H1 (cell line): ENCODE measurements at regions not wholly inside any gene's neighbourhood (a gene's known extent, or its start where the extent isn't known, plus 50 kb on each side); places are given as distances from the start of the nearest gene placed in this dataset.

Source experiments
- HDAC2 ChIP-seq, 2 experiments: fragments of 300-600 bp in 1 of 2; sonication (generic) in 1 of 2; IDR thresholded peaks; 2 replicates each; pipeline ENCODE4 v1.6.1; 2011 to 2012; ENCODE audit warnings: low read depth in 2 of 2, low read length in 2 of 2, mild to moderate bottlenecking in 2 of 2, moderate library complexity in 2 of 2, borderline replicate concordance in 1 of 2, inconsistent platforms in 1 of 2
- NRF1 ChIP-seq: IDR thresholded peaks from 2 replicates; pipeline ENCODE4 v1.6.1; 2011; ENCODE audit warnings: mild to moderate bottlenecking, low read depth, low read length, improper control_type of control experiment
- RNF2 ChIP-seq: fragments of 200-900, 300-1000 bp; sonication (generic); IDR thresholded peaks from 2 replicates; pipeline ENCODE4 v1.7.1; 2016; ENCODE audit warnings: borderline replicate concordance, low read depth, mild to moderate bottlenecking, antibody characterized with exemption, low read length; ENCODE audit not compliant: poor library complexity, severe bottlenecking; ENCODE audit errors: missing control alignments
- TCF12 ChIP-seq: IDR thresholded peaks from 2 replicates; pipeline ENCODE4 v1.6.1; 2011; ENCODE audit warnings: low read depth, mild to moderate bottlenecking, low read length

DNA sequence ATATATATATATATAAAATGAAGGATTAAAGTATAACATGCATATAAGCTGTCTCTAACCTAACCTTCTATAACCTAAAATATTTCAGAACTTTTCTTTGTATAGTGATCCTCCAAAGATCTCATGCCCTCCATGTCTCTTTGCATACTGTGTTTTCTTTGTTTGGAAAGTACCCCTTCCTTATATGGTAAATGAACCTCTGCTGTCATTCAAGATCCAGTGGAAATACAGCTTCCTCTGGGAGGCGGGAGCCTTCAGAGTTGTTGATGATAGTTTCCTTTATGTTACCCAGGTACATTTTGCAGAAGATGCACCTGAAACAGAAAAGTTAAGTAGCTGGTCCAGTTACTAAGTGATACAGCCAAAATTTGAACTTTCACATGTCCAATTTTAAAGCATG lies 233.3 kb upstream of the FOXP2 start:
- TF ChIP-seq RNF2, result no peak
- no peak for TF ChIP-seq TCF12
- no peak for TF ChIP-seq NRF1
- no peak for TF ChIP-seq HDAC2 (IDR thresholded peaks at IDR 0.05; ENCODE audit: borderline replicate concordance in 1 of 2, low read depth in 2 of 2, low read length in 2 of 2)
